ENCODE measurements at regions not wholly inside any gene's neighbourhood (a gene's known extent, or its start where the extent isn't known, plus 50 kb on each side); places are given as distances from the start of the nearest gene placed in this dataset.

GRCh38 chrX:125782184-125782583 is 383.9 kb downstream of the DCAF12L2 start:
- H3K4me1 ChIP-seq (ENCODE audit: control insufficient read depth in 1 of 2, extremely low read depth in 1 of 2, insufficient read depth in 2 of 2, low read length in 2 of 2), result no peaks in the 10 kb centered on the region
- H3K4me1 Mint-ChIP-seq, result no peaks in the 10 kb centered on the region
- H3K36me3 ChIP-seq (ENCODE audit: control insufficient read depth in 2 of 2, extremely low read depth in 1 of 2, insufficient read depth in 1 of 2, low read length in 1 of 2), result no peaks in the 10 kb centered on the region
- WGBS (ENCODE audit: insufficient coverage), result no CpG with 5 or more reads among the region's 2 CpGs
- POLR2A ChIA-PET, result no interaction called here
- no peaks in the 10 kb centered on the region for H3K27me3 ChIP-seq (replicated peaks in 1 of 2; ENCODE audit: control insufficient read depth in 2 of 2, extremely low read depth in 1 of 2, insufficient read depth in 2 of 2, low read length in 1 of 2)
- ATAC-seq (replicated peaks in 1 of 4) (no peak), DNase-seq (no peak)
- no peak overlapping the region for H3K4me3 ChIP-seq (ENCODE audit: control insufficient read depth in 1 of 2, extremely low read depth in 1 of 2, low read length in 1 of 2)
- no peak overlapping the region for H3K27ac ChIP-seq (ENCODE audit: low read length)
- no peaks in the 10 kb centered on the region for H3K9me3 Mint-ChIP-seq
- H3K4me3 Mint-ChIP-seq, result no peak overlapping the region
- no peak overlapping the region for H3K27ac Mint-ChIP-seq
- no peaks in the 10 kb centered on the region for H3K9me3 ChIP-seq
- no peaks in the 10 kb centered on the region for H3K36me3 Mint-ChIP-seq
- CTCF ChIA-PET, result no interaction called here
- peaks cover 0 to 7% of the 10 kb centered on the region in 2 donors for H3K27me3 Mint-ChIP-seq

DNA sequence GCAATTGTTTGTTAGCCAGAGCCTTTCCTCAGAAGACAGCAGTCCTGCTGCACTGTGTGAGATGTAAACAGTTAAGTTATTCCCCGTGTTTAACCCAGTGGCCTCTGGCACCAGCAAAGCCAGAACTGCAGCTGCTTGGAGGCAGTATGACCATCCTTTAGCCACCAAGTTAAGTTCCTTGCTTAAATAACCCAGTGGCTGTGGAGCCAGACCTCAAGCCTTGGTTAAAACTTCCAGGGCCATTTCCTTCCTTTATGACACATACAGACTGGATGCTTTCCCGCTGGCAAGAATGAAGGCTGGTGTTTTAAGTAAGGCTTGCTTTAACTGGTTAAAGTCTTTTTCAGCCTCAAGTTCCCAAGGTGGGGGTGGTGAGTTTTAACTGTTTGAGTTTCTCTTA is 379.8 kb downstream of the DCAF12L2 start:
- Mint-ChIP-seq H3K27ac (no peak overlapping the region), H3K4me1 (no peaks in the 10 kb centered on the region), H3K36me3 (no peaks in the 10 kb centered on the region), H3K4me3 (no peak overlapping the region), H3K9me3 (no peaks in the 10 kb centered on the region), H3K27me3 (peaks cover 0 to 9% of the 10 kb centered on the region in 2 donors)
- no peaks in the 10 kb centered on the region for H3K27me3 ChIP-seq (replicated peaks in 1 of 2; ENCODE audit: control insufficient read depth in 2 of 2, extremely low read depth in 1 of 2, insufficient read depth in 2 of 2, low read length in 1 of 2)
- ChIA-PET POLR2A (no interaction called here), CTCF (no interaction called here)
- no peaks in the 10 kb centered on the region for H3K9me3 ChIP-seq
- WGBS (ENCODE audit: insufficient coverage), result no CpG with 5 or more reads among the region's 2 CpGs
- DNase-seq (no peak), ATAC-seq (replicated peaks in 1 of 4) (no peak)
- no peak overlapping the region for H3K27ac ChIP-seq (ENCODE audit: low read length)
- H3K4me3 ChIP-seq (ENCODE audit: control insufficient read depth in 1 of 2, extremely low read depth in 1 of 2, low read length in 1 of 2), result no peak overlapping the region
- H3K4me1 ChIP-seq (ENCODE audit: control insufficient read depth in 1 of 2, extremely low read depth in 1 of 2, insufficient read depth in 2 of 2, low read length in 2 of 2), result no peaks in the 10 kb centered on the region
- no peaks in the 10 kb centered on the region for H3K36me3 ChIP-seq (ENCODE audit: control insufficient read depth in 2 of 2, extremely low read depth in 1 of 2, insufficient read depth in 1 of 2, low read length in 1 of 2)

- Histone ChIP-seq H3K4me3 (ENCODE audit: control insufficient read depth in 1 of 2, extremely low read depth in 1 of 2, low read length in 1 of 2) (no peak overlapping the region), H3K9me3 (no peaks in the 10 kb centered on the region), H3K27ac (ENCODE audit: low read length) (no peak overlapping the region), H3K27me3 (replicated peaks in 1 of 2; ENCODE audit: control insufficient read depth in 2 of 2, extremely low read depth in 1 of 2, insufficient read depth in 2 of 2, low read length in 1 of 2) (no peaks in the 10 kb centered on the region), H3K4me1 (ENCODE audit: control insufficient read depth in 1 of 2, extremely low read depth in 1 of 2, insufficient read depth in 2 of 2, low read length in 2 of 2) (no peaks in the 10 kb centered on the region), H3K36me3 (ENCODE audit: control insufficient read depth in 2 of 2, extremely low read depth in 1 of 2, insufficient read depth in 1 of 2, low read length in 1 of 2) (no peaks in the 10 kb centered on the region)
- no CpG with 5 or more reads among the region's 4 CpGs for WGBS (ENCODE audit: insufficient coverage)
- no peak for ATAC-seq (replicated peaks in 1 of 4)
- no peak for DNase-seq
- POLR2A ChIA-PET, result no interaction called here
- Mint-ChIP-seq H3K4me3 (no peak overlapping the region), H3K4me1 (no peaks in the 10 kb centered on the region), H3K27ac (no peak overlapping the region), H3K36me3 (no peaks in the 10 kb centered on the region), H3K27me3 (peaks cover 0 to 18% of the 10 kb centered on the region in 2 donors), H3K9me3 (no peaks in the 10 kb centered on the region)
- CTCF ChIA-PET, result no interaction called here
Observed at GRCh38 chrX:125791787-125792186, 374.3 kb downstream of the DCAF12L2 start.

DNA sequence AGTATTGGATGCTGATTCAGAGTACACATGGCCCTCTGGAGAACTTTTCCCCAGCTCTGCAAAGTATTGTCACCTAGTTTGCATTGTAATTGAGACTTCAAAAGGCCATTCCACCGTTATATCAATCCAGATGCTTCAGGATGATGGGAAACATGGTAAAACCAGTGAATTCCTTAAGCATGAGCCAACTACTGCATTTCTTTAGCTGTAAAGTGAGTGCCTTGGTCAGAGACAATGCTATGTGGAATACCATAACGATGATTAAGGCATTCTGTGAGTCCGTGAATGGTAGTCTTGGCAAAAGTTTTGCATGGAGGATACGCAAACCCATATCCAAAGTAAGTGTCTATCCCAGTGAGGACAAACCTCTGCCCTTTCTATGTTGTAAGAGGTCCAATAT is 355.2 kb downstream of the DCAF12L2 start:
- Histone ChIP-seq H3K27ac (ENCODE audit: low read length) (no peak overlapping the region), H3K9me3 (no peaks in the 10 kb centered on the region), H3K4me1 (ENCODE audit: control insufficient read depth in 1 of 2, extremely low read depth in 1 of 2, insufficient read depth in 2 of 2, low read length in 2 of 2) (no peaks in the 10 kb centered on the region), H3K27me3 (replicated peaks in 1 of 2; ENCODE audit: control insufficient read depth in 2 of 2, extremely low read depth in 1 of 2, insufficient read depth in 2 of 2, low read length in 1 of 2) (no peaks in the 10 kb centered on the region), H3K4me3 (ENCODE audit: control insufficient read depth in 1 of 2, extremely low read depth in 1 of 2, low read length in 1 of 2) (no peak overlapping the region), H3K36me3 (ENCODE audit: control insufficient read depth in 2 of 2, extremely low read depth in 1 of 2, insufficient read depth in 1 of 2, low read length in 1 of 2) (no peaks in the 10 kb centered on the region)
- H3K4me3 Mint-ChIP-seq, result no peak overlapping the region
- H3K36me3 Mint-ChIP-seq, result no peaks in the 10 kb centered on the region
- WGBS (ENCODE audit: insufficient coverage), result 80% methylated on average over 1 of the region's 4 CpGs
- no peaks in the 10 kb centered on the region for H3K4me1 Mint-ChIP-seq
- ATAC-seq (replicated peaks in 1 of 4) (no peak), DNase-seq (no peak)
- no peak overlapping the region for H3K27ac Mint-ChIP-seq
- CTCF ChIA-PET, result no interaction called here
- no peaks in the 10 kb centered on the region for H3K9me3 Mint-ChIP-seq
- no peaks in the 10 kb centered on the region for H3K27me3 Mint-ChIP-seq
- POLR2A ChIA-PET, result no interaction called here

DNA sequence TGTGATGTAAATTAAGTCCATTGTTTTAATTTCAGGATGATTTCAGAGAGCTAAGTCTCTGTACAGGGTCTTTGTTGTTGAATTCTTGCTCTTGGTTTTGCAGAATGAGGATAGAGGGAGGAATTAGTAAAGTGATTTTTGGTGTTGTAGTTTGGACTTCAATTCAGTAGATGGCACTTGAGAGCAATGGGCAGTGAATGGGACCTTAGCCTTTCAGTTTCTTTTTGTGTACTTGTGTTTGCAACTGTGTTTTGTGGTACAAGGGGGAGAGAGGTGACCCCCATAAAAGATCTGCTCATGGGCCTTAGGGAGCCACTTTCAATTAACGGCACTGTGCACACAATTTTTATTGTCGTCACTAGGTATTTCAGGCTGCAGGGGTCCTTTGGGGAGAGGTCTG is 340.0 kb downstream of the DCAF12L2 start:
- POLR2A ChIA-PET, result no interaction called here
- no CpG with 5 or more reads among the region's 2 CpGs for WGBS (ENCODE audit: insufficient coverage)

DNA sequence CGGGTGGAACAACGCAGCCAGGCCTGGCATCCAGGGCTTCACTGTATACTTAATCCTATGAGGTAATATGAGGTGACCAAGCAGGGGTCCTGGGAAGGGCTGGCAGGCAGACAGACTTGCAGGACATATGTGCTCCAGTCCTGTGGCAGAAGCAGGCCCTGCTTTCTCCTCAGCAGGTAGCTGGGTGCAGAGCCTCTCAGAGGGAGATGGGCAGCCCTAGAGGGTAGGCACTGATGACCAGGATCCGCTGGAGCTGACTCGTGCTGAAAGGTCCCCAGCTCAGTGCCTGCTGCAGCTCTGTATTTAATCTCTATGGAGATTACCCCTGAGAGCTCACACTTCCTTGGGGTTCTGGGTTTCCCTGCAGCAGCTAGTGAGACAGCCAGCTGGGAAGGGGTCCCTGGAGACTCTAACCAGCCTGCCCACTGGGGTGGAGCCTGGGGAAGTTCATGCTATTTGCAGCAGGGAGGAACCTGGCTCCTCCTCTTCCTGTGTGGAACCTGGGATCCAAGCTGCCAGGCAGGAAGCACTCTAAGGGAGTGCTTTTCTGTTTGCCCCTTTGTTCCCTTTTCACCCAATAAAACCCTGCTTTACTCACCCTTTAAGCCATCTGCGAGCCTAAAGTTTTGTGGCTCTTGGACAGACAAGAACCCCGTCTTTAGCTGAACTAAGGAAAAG is 339.2 kb downstream of the DCAF12L2 start:
- CTCF ChIA-PET, result interaction anchor here in 1 of 2 donors (0.5 kb wide), 1 partner anchor 35 kb away, joined by 3 read pairs; no protein-coding TSS in a partner anchor
- no peak overlapping the region for H3K27ac Mint-ChIP-seq
- ATAC-seq (replicated peaks in 1 of 4), result no peak
- H3K9me3 ChIP-seq, result no peaks in the 10 kb centered on the region
- WGBS (ENCODE audit: insufficient coverage), result no CpG with 5 or more reads among the region's 6 CpGs
- H3K4me1 ChIP-seq (ENCODE audit: control insufficient read depth in 1 of 2, extremely low read depth in 1 of 2, insufficient read depth in 2 of 2, low read length in 2 of 2), result no peaks in the 10 kb centered on the region
- no peaks in the 10 kb centered on the region for H3K4me1 Mint-ChIP-seq
- no peaks in the 10 kb centered on the region for H3K36me3 ChIP-seq (ENCODE audit: control insufficient read depth in 2 of 2, extremely low read depth in 1 of 2, insufficient read depth in 1 of 2, low read length in 1 of 2)
- DNase-seq, result no peak
- H3K27me3 ChIP-seq (replicated peaks in 1 of 2; ENCODE audit: control insufficient read depth in 2 of 2, extremely low read depth in 1 of 2, insufficient read depth in 2 of 2, low read length in 1 of 2), result no peaks in the 10 kb centered on the region
- no peaks in the 10 kb centered on the region for H3K36me3 Mint-ChIP-seq
- no peak overlapping the region for H3K4me3 ChIP-seq (ENCODE audit: control insufficient read depth in 1 of 2, extremely low read depth in 1 of 2, low read length in 1 of 2)
- peaks cover 0 to 13% of the 10 kb centered on the region in 2 donors for H3K27me3 Mint-ChIP-seq
- H3K27ac ChIP-seq (ENCODE audit: low read length), result no peak overlapping the region
- POLR2A ChIA-PET, result no interaction called here
- peaks cover 2 to 5% (median 3%) of the 10 kb centered on the region in 3 donors for H3K9me3 Mint-ChIP-seq
- H3K4me3 Mint-ChIP-seq, result no peak overlapping the region

More for the DNA sequence above, 340.0 kb downstream of the DCAF12L2 start:
- no peaks in the 10 kb centered on the region for H3K9me3 ChIP-seq
- Mint-ChIP-seq H3K4me1 (no peaks in the 10 kb centered on the region), H3K27me3 (peaks cover 0 to 13% of the 10 kb centered on the region in 2 donors), H3K9me3 (peaks cover 2 to 5% (median 3%) of the 10 kb centered on the region in 3 donors), H3K36me3 (no peaks in the 10 kb centered on the region), H3K27ac (no peak overlapping the region), H3K4me3 (no peak overlapping the region)
- no peaks in the 10 kb centered on the region for H3K36me3 ChIP-seq (ENCODE audit: control insufficient read depth in 2 of 2, extremely low read depth in 1 of 2, insufficient read depth in 1 of 2, low read length in 1 of 2)
- DNase-seq (no peak), ATAC-seq (replicated peaks in 1 of 4) (no peak)
- no peaks in the 10 kb centered on the region for H3K4me1 ChIP-seq (ENCODE audit: control insufficient read depth in 1 of 2, extremely low read depth in 1 of 2, insufficient read depth in 2 of 2, low read length in 2 of 2)
- CTCF ChIA-PET, result no interaction called here
- H3K27me3 ChIP-seq (replicated peaks in 1 of 2; ENCODE audit: control insufficient read depth in 2 of 2, extremely low read depth in 1 of 2, insufficient read depth in 2 of 2, low read length in 1 of 2), result no peaks in the 10 kb centered on the region
- H3K4me3 ChIP-seq (ENCODE audit: control insufficient read depth in 1 of 2, extremely low read depth in 1 of 2, low read length in 1 of 2), result no peak overlapping the region
- no peak overlapping the region for H3K27ac ChIP-seq (ENCODE audit: low read length)

DNA sequence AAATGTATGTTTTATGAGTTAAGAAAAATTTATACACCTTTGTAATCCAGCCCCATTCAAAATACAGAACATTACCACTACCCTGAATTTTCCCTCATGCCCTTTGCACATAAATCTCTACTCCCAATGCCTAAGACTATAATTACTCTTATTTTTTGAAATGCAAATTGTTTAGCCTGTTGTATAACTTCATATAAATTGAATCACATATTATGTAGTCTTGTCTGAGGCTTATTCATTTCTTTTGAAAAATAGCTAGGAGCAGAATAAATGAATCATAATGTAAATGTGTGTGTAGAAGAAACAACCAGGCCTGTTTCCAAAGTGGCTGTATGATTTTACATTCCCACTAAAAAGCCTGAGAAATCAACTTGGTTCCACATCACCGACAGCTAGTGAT is 319.8 kb downstream of the DCAF12L2 start:
- H3K27ac Mint-ChIP-seq, result no peak overlapping the region
- no peaks in the 10 kb centered on the region for H3K9me3 ChIP-seq
- no peaks in the 10 kb centered on the region for H3K4me1 Mint-ChIP-seq
- POLR2A ChIA-PET, result no interaction called here
- no peaks in the 10 kb centered on the region for H3K9me3 Mint-ChIP-seq
- H3K4me3 Mint-ChIP-seq, result no peak overlapping the region
- H3K4me1 ChIP-seq (ENCODE audit: control insufficient read depth in 1 of 2, extremely low read depth in 1 of 2, insufficient read depth in 2 of 2, low read length in 2 of 2), result no peaks in the 10 kb centered on the region
- H3K36me3 Mint-ChIP-seq, result no peaks in the 10 kb centered on the region
- WGBS (ENCODE audit: insufficient coverage), result no CpG with 5 or more reads among the region's 1 CpG
- H3K4me3 ChIP-seq (ENCODE audit: control insufficient read depth in 1 of 2, extremely low read depth in 1 of 2, low read length in 1 of 2), result no peak overlapping the region
- no peaks in the 10 kb centered on the region for H3K27me3 ChIP-seq (replicated peaks in 1 of 2; ENCODE audit: control insufficient read depth in 2 of 2, extremely low read depth in 1 of 2, insufficient read depth in 2 of 2, low read length in 1 of 2)
- no peaks in the 10 kb centered on the region for H3K36me3 ChIP-seq (ENCODE audit: control insufficient read depth in 2 of 2, extremely low read depth in 1 of 2, insufficient read depth in 1 of 2, low read length in 1 of 2)
- H3K27me3 Mint-ChIP-seq, result no peaks in the 10 kb centered on the region
- H3K27ac ChIP-seq (ENCODE audit: low read length), result no peak overlapping the region
- ATAC-seq (replicated peaks in 1 of 4) (no peak), DNase-seq (no peak)
- CTCF ChIA-PET, result no interaction called here
